Caco-2 (cell line): ENCODE measurements at regions not wholly inside any gene's neighbourhood (a gene's known extent, or its start where the extent isn't known, plus 50 kb on each side); places are given as distances from the start of the nearest gene placed in this dataset.

ENCODE experiments used
- BruUV-seq: library from RNA; stranded (reverse); fragments of 400-500 nt; replicated peaks from 2 replicates; lab custom pipeline; 2021; lab: Mats Ljungman, UMichigan
- CTCF ChIA-PET: fragments of 300-600 bp; sonication (Branson Sonifier 250); formaldehyde crosslinking; loops from one replicate; lab custom pipeline; 2022; ENCODE audit warnings: antibody characterized with exemption; lab: Charles Lee
- POLR2A ChIA-PET: fragments of 300-600 bp; sonication (Branson Sonifier 250); formaldehyde crosslinking; loops from one replicate; lab custom pipeline; 2022; ENCODE audit warnings: antibody characterized with exemption; lab: Charles Lee
- DNase-seq, 2 experiments: peaks; one replicate each; pipeline versions ENCODE4 v3.0.0 to v3.0.0-alpha.2; 2020 to 2022
- H3K27me3 ChIP-seq: replicated peaks from 2 replicates; pipeline ENCODE4 v1.6.0; 2011; ENCODE audit warnings: low read length; ENCODE audit not compliant: control insufficient read depth, insufficient read depth
- H3K36me3 ChIP-seq: 2 replicates; pipeline ENCODE4 v1.5.1; 2011; ENCODE audit warnings: low read length; ENCODE audit not compliant: control insufficient read depth, insufficient read depth
- H3K4me1 ChIP-seq: fragments of 250-450 bp; sonication (Bioruptor Pico); 2 replicates; pipeline ENCODE4 v1.5.1; 2020; ENCODE audit warnings: mild to moderate bottlenecking
- H3K4me3 ChIP-seq: 2 replicates; pipeline ENCODE4 v1.5.1; 2011; ENCODE audit warnings: low read depth, mild to moderate bottlenecking, control low read depth, low read length
- H3K9me3 ChIP-seq: fragments of 250-450 bp; sonication (Bioruptor Pico); 2 replicates; pipeline ENCODE4 v1.5.1; 2020; ENCODE audit warnings: mild to moderate bottlenecking, moderate library complexity
- H3K27ac Mint-ChIP-seq: one replicate; pipeline ENCODE4 v1.8.0; 2022; ENCODE audit warnings: mixed read lengths; ENCODE audit not compliant: unreplicated experiment
- H3K27me3 Mint-ChIP-seq: one replicate; pipeline ENCODE4 v1.8.0; 2022; ENCODE audit warnings: mixed read lengths; ENCODE audit not compliant: insufficient read depth, unreplicated experiment
- H3K36me3 Mint-ChIP-seq: one replicate; pipeline ENCODE4 v1.8.0; 2022; ENCODE audit warnings: mild to moderate bottlenecking, mixed read lengths; ENCODE audit not compliant: insufficient read depth, unreplicated experiment
- H3K4me1 Mint-ChIP-seq: one replicate; pipeline ENCODE4 v1.8.0; 2022; ENCODE audit warnings: low read depth, mixed read lengths; ENCODE audit not compliant: unreplicated experiment
- H3K4me3 Mint-ChIP-seq: one replicate; pipeline ENCODE4 v1.8.0; 2022; ENCODE audit warnings: mild to moderate bottlenecking, moderate library complexity, mixed read lengths; ENCODE audit not compliant: unreplicated experiment
- H3K9me3 Mint-ChIP-seq: one replicate; pipeline ENCODE4 v1.8.0; 2022; ENCODE audit warnings: mixed read lengths; ENCODE audit not compliant: unreplicated experiment
- CTCF ChIP-seq, 2 experiments: fragments of 200-600 bp in 1 of 2; IDR thresholded peaks; 1 replicate in 1 of 2; 2 replicates in 1 of 2; pipeline versions ENCODE4 v1.5.1 to v1.8.0; 2011 to 2022; ENCODE audit warnings: antibody characterized with exemption in 1 of 2, control low read depth in 1 of 2, inconsistent platforms in 1 of 2, low read depth in 1 of 2, low read length in 1 of 2, mild to moderate bottlenecking in 1 of 2, moderate library complexity in 1 of 2; ENCODE audit not compliant: insufficient read depth in 1 of 2, severe bottlenecking in 1 of 2, unreplicated experiment in 1 of 2
- intact Hi-C: fragments of 100-400 bp; cut with micrococcal nuclease; formaldehyde crosslinking; loops from one replicate; pipeline ENCODE4 v1.10.0; 2022; ENCODE audit not compliant: unreplicated experiment

- Mint-ChIP-seq H3K27me3 (peaks cover 2% of the 10 kb centered on the region), H3K27ac (no peak overlapping the region), H3K36me3 (no peaks in the 10 kb centered on the region), H3K9me3 (no peaks in the 10 kb centered on the region), H3K4me1 (no peaks in the 10 kb centered on the region), H3K4me3 (no peak overlapping the region)
- Histone ChIP-seq H3K4me3 (no peak overlapping the region), H3K27me3 (no peaks in the 10 kb centered on the region), H3K36me3 (no peaks in the 10 kb centered on the region), H3K9me3 (no peaks in the 10 kb centered on the region), H3K4me1 (no peaks in the 10 kb centered on the region)
- ChIA-PET POLR2A (no interaction called here), CTCF (no interaction called here)
- no peak for DNase-seq
- TF ChIP-seq CTCF (IDR thresholded peaks at IDR 0.05; ENCODE audit: insufficient read depth in 1 of 2, low read depth in 1 of 2, low read length in 1 of 2, severe bottlenecking in 1 of 2, unreplicated experiment in 1 of 2), result no peak
- no TSS peak for BruUV-seq
- intact Hi-C loops, result no loop called here
Measured at GRCh38 chr13:58933475-58933874, 1230.3 kb downstream of the DIAPH3 start.

GRCh38 chr13:58935689-58936088 is 1228.0 kb downstream of the DIAPH3 start:
- H3K4me3 Mint-ChIP-seq, result no peak overlapping the region
- Histone ChIP-seq H3K4me3 (no peak overlapping the region), H3K4me1 (no peaks in the 10 kb centered on the region), H3K36me3 (no peaks in the 10 kb centered on the region), H3K27me3 (no peaks in the 10 kb centered on the region), H3K9me3 (no peaks in the 10 kb centered on the region)
- ChIA-PET CTCF (no interaction called here), POLR2A (no interaction called here)
- no TSS peak for BruUV-seq
- H3K4me1 Mint-ChIP-seq, result no peaks in the 10 kb centered on the region
- H3K27me3 Mint-ChIP-seq, result no peaks in the 10 kb centered on the region
- no peak for TF ChIP-seq CTCF (IDR thresholded peaks at IDR 0.05; ENCODE audit: insufficient read depth in 1 of 2, low read depth in 1 of 2, low read length in 1 of 2, severe bottlenecking in 1 of 2, unreplicated experiment in 1 of 2)
- no peaks in the 10 kb centered on the region for H3K36me3 Mint-ChIP-seq
- intact Hi-C loops, result no loop called here
- H3K27ac Mint-ChIP-seq, result no peak overlapping the region
- DNase-seq, result no peak
- no peaks in the 10 kb centered on the region for H3K9me3 Mint-ChIP-seq

DNA sequence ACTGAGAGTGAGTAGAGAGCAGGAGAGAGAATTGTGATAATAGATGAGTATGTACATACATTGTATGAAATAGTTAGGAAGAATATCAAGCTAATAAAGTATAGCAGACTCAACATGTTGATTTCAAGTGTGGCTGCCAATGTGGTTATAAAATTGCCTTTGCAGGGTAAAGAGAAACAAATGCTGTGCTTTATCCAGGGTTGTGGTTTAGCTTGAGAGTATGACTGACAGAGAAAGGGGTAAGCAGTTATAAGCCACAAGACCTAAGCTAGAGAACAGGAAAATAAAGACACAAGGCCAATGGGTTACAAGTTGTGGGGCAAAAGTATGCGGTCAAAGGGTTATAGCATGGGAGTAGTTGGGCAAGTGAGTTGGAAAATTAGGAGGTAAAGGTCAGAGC is 1217.5 kb downstream of the DIAPH3 start:
- no TSS peak for BruUV-seq
- Histone ChIP-seq H3K4me3 (no peak overlapping the region), H3K36me3 (no peaks in the 10 kb centered on the region), H3K27me3 (no peaks in the 10 kb centered on the region), H3K4me1 (no peaks in the 10 kb centered on the region), H3K9me3 (no peaks in the 10 kb centered on the region; the same call in 1 of the 2 replicates)
- H3K27ac Mint-ChIP-seq, result no peak overlapping the region
- no peaks in the 10 kb centered on the region for H3K36me3 Mint-ChIP-seq
- H3K9me3 Mint-ChIP-seq, result peaks cover 32% of the 10 kb centered on the region
- no peak for TF ChIP-seq CTCF (IDR thresholded peaks at IDR 0.05; ENCODE audit: insufficient read depth in 1 of 2, low read depth in 1 of 2, low read length in 1 of 2, severe bottlenecking in 1 of 2, unreplicated experiment in 1 of 2)
- intact Hi-C loops, result no loop called here
- no peak overlapping the region for H3K4me3 Mint-ChIP-seq
- DNase-seq, result no peak
- ChIA-PET POLR2A (no interaction called here), CTCF (interaction anchor here (0.6 kb wide), 1 partner anchor 606 kb away, joined by 3 read pairs; no protein-coding TSS in a partner anchor)
- peaks cover 2% of the 10 kb centered on the region for H3K27me3 Mint-ChIP-seq
- no peaks in the 10 kb centered on the region for H3K4me1 Mint-ChIP-seq
